Gastroesophageal sphincter (tissue), 4 donors: ENCODE measurements at regions not wholly inside any gene's neighbourhood (a gene's known extent, or its start where the extent isn't known, plus 50 kb on each side); places are given as distances from the start of the nearest gene placed in this dataset.
"Not testable (repeated sequence)": the region's sequence is repeated elsewhere in the genome, so short reads cannot be mapped to it uniquely, and the experiment has no call there.

Source experiments
- ATAC-seq: fragments of 150-250 bp; one replicate; pipeline ENCODE4 v1.9.1; 2016; ENCODE audit warnings: mild to moderate bottlenecking, moderate library complexity
- H3K27ac ChIP-seq, 4 donors: fragments of 200-600 bp; sonication (generic) in 3 of 4; 1 replicate in 3 of 4; 2 replicates in 1 of 4; pipeline ENCODE4 v1.5.1; 2016 to 2019
- H3K27me3 ChIP-seq: fragments of 200-600 bp; sonication (generic); one replicate; pipeline ENCODE4 v1.5.1; 2019
- H3K36me3 ChIP-seq, 2 donors: fragments of 200-600 bp; sonication (generic); one replicate each; pipeline ENCODE4 v1.5.1; 2019; ENCODE audit warnings: control low read depth in 1 of 2
- H3K4me1 ChIP-seq, 3 donors: fragments of 200-600 bp; sonication (generic); 1 replicate in 2 of 3; 2 replicates in 1 of 3; pipeline ENCODE4 v1.5.1; 2016 to 2019; ENCODE audit warnings: control low read depth in 2 of 3
- H3K4me3 ChIP-seq, 2 donors: fragments of 200-600 bp; sonication (generic); one replicate each; pipeline ENCODE4 v1.5.1; 2019; ENCODE audit warnings: mild to moderate bottlenecking in 1 of 2, moderate library complexity in 1 of 2
- H3K9me3 ChIP-seq, 3 donors: fragments of 200-600 bp; sonication (generic); one replicate each; pipeline ENCODE4 v1.5.1; 2017 to 2019; ENCODE audit warnings: control low read depth in 2 of 3
- EP300 ChIP-seq: sonication (generic); formaldehyde crosslinking; IDR thresholded peaks from one replicate; pipeline ENCODE4 v1.6.1; 2017; ENCODE audit warnings: antibody characterized with exemption, mild to moderate bottlenecking
- POLR2A ChIP-seq, 2 donors: fragments of 450-650 bp; IDR thresholded peaks; one replicate each; pipeline ENCODE4 v1.6.1; 2017; ENCODE audit warnings: antibody characterized with exemption in 2 of 2, mild to moderate bottlenecking in 2 of 2, moderate library complexity in 1 of 2
- POLR2AphosphoS5 ChIP-seq: sonication (generic); formaldehyde crosslinking; IDR thresholded peaks from one replicate; pipeline ENCODE4 v1.6.1; 2017; ENCODE audit warnings: antibody characterized with exemption
- WGBS, 2 donors: methylation state at CpG; one replicate each; pipeline ENCODE4 v1.1.5; 2018; ENCODE audit warnings: low coverage in 1 of 2; 5-methylcytosine and 5-hydroxymethylcytosine counted together
- TF ChIP-seq, protein P1 (sequence below), 4 experiments: fragments of 200-600 bp in 2 of 4; fragments of 450-650 bp in 2 of 4; sonication (generic) in 1 of 4; IDR thresholded peaks; one replicate each; pipeline ENCODE4 v1.5.1; 2017 to 2019; ENCODE audit warnings: antibody characterized with exemption in 4 of 4, mild to moderate bottlenecking in 2 of 4, moderate library complexity in 2 of 4

GRCh38 chr10:133014416-133015210, 72.2 kb upstream of the CFAP46 start:
- no peak overlapping the region for H3K27ac ChIP-seq
- no peak for ATAC-seq
- H3K36me3 ChIP-seq: no peaks in the 10 kb centered on the region
- no peaks in the 10 kb centered on the region for H3K9me3 ChIP-seq
- TF ChIP-seq POLR2AphosphoS5: no peak
- TF ChIP-seq, protein P1, sequence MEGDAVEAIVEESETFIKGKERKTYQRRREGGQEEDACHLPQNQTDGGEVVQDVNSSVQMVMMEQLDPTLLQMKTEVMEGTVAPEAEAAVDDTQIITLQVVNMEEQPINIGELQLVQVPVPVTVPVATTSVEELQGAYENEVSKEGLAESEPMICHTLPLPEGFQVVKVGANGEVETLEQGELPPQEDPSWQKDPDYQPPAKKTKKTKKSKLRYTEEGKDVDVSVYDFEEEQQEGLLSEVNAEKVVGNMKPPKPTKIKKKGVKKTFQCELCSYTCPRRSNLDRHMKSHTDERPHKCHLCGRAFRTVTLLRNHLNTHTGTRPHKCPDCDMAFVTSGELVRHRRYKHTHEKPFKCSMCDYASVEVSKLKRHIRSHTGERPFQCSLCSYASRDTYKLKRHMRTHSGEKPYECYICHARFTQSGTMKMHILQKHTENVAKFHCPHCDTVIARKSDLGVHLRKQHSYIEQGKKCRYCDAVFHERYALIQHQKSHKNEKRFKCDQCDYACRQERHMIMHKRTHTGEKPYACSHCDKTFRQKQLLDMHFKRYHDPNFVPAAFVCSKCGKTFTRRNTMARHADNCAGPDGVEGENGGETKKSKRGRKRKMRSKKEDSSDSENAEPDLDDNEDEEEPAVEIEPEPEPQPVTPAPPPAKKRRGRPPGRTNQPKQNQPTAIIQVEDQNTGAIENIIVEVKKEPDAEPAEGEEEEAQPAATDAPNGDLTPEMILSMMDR (IDR thresholded peaks at IDR 0.05): no peak
- TF ChIP-seq EP300: no peak
- no peak for TF ChIP-seq POLR2A (IDR thresholded peaks at IDR 0.05)
- WGBS, 2 donors: no CpG with 5 or more reads among the region's 38 CpGs
- peaks cover 33% of the 10 kb centered on the region for H3K27me3 ChIP-seq
- no peaks in the 10 kb centered on the region for H3K4me1 ChIP-seq
- no peak overlapping the region for H3K4me3 ChIP-seq

- 58 to 90% methylated on average over 7 to 16 of the region's 18 CpGs for WGBS, 2 donors
- TF ChIP-seq POLR2A (IDR thresholded peaks at IDR 0.05): no peak
These were observed 71.1 kb upstream of the CFAP46 start for GRCh38 chr10:133013463-133013862.

DNA sequence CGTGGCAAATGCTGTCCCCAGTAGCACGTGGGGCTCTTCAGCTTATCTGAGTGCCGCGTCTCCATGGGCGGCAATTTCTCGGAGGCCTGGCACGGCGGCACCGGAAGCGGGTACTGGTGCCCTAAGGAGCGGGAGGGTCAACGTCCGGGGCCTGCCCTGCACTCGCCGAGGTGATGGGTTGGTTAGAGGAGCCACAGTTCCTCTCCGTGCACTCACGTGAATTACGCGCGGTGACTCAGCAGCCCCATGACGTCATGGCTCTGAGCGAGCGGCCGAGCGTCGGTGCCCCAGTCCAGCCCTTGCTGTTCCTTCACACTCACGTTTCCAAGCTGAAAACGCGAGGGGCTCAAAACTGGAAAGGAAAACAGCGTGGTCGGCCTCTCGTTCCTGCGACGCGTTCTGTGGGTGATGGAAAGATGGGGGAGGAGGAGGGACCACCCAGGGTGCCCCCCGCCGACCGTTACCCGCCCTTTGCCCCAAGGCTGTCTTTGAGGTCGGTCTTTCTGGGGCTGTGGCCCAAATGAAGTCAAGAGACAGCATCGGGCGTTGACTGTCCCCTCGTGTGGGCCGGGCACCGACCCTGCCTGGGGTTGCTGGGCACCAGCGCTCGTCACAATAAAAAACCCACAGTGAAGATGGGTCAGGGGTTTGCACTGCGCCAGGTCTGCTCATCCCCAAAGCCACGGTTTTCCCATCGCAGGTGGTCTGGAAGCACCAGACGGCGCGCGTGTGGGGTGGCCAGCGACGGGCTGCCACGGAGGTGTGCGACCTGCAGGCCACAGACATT, 70.4 kb upstream of the CFAP46 start:
- ATAC-seq: peak; percentile 22
- 88 to 90% methylated on average over 5 to 16 of the region's 58 CpGs for WGBS, 2 donors
- peak overlapping the region in 1 of 4 donors; percentile 45 for H3K27ac ChIP-seq

More at GRCh38 chr10:133013463-133013862, 71.1 kb upstream of the CFAP46 start:
- peak; percentile 27 for ATAC-seq
- Histone ChIP-seq H3K36me3 (no peaks in the 10 kb centered on the region), H3K4me3 (no peak overlapping the region), H3K27ac (peak overlapping the region in 1 of 4 donors; percentile 45), H3K4me1 (no peaks in the 10 kb centered on the region), H3K27me3 (peaks cover 33% of the 10 kb centered on the region), H3K9me3 (no peaks in the 10 kb centered on the region)

GRCh38 chr10:133011882-133012281, 69.5 kb upstream of the CFAP46 start:
- Histone ChIP-seq H3K9me3 (no peaks in the 10 kb centered on the region), H3K4me1 (no peaks in the 10 kb centered on the region), H3K4me3 (no peak overlapping the region), H3K27ac (no peak overlapping the region), H3K27me3 (peaks cover 33% of the 10 kb centered on the region), H3K36me3 (no peaks in the 10 kb centered on the region)
- no CpG with 5 or more reads among the region's 10 CpGs for WGBS, 2 donors
- TF ChIP-seq, protein P1 (IDR thresholded peaks at IDR 0.05): no peak
- ATAC-seq: no peak

More for the DNA sequence above, 70.4 kb upstream of the CFAP46 start:
- TF ChIP-seq EP300: no peak
- TF ChIP-seq, protein P1 (IDR thresholded peaks at IDR 0.05): no peak
- no peak for TF ChIP-seq POLR2AphosphoS5
- no peak for TF ChIP-seq POLR2A (IDR thresholded peaks at IDR 0.05)
- peaks cover 33% of the 10 kb centered on the region for H3K27me3 ChIP-seq
- H3K9me3 ChIP-seq: no peaks in the 10 kb centered on the region
- no peaks in the 10 kb centered on the region for H3K4me1 ChIP-seq
- no peak overlapping the region for H3K4me3 ChIP-seq
- no peaks in the 10 kb centered on the region for H3K36me3 ChIP-seq

- WGBS, 2 donors: 70 to 84% methylated on average over 9 of the region's 9 CpGs
- not testable (repeated sequence) for ATAC-seq, H3K9me3 ChIP-seq, H3K4me1 ChIP-seq, H3K27ac ChIP-seq, H3K36me3 ChIP-seq, H3K4me3 ChIP-seq
- peaks cover 31% of the 10 kb centered on the region for H3K27me3 ChIP-seq
These were observed 69.0 kb upstream of the CFAP46 start for GRCh38 chr10:133011393-133011792.

DNA sequence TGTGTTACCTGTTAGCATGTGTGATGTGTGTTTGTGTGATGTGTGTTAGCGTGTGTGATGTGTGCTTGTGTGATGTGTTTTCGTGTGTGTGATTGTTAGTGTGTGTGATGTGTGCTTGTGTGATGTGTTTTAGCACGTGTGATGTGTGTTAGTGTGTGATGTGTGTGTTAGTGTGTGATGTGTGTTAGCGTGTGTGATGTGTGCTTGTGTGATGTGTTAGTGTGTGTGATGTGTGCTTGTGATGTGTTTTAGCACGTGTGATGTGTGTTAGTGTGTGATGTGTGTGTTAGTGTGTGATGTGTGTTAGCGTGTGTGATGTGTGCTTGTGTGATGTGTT, 68.4 kb upstream of the CFAP46 start:
- not testable (repeated sequence) for H3K27ac ChIP-seq, H3K9me3 ChIP-seq, H3K4me3 ChIP-seq, ATAC-seq, H3K36me3 ChIP-seq, H3K4me1 ChIP-seq
- 86 to 90% methylated on average over 5 to 6 of the region's 6 CpGs for WGBS, 2 donors
- peaks cover 25% of the 10 kb centered on the region for H3K27me3 ChIP-seq
